Astrocyte (in vitro differentiated cells and primary cell): ENCODE measurements at regions not wholly inside any gene's neighbourhood (a gene's known extent, or its start where the extent isn't known, plus 50 kb on each side); places are given as distances from the start of the nearest gene placed in this dataset.

Source experiments
- CTCF ChIP-seq: IDR thresholded peaks from 2 replicates; pipeline ENCODE4 v1.5.1; 2011; ENCODE audit warnings: low read depth, mild to moderate bottlenecking, inconsistent platforms, low read length, moderate library complexity; ENCODE audit not compliant: insufficient read depth
- EZH2 ChIP-seq: IDR thresholded peaks from 2 replicates; pipeline ENCODE4 v1.6.1; 2012; ENCODE audit warnings: mild to moderate bottlenecking, low read length, inconsistent platforms; ENCODE audit not compliant: insufficient read depth

DNA sequence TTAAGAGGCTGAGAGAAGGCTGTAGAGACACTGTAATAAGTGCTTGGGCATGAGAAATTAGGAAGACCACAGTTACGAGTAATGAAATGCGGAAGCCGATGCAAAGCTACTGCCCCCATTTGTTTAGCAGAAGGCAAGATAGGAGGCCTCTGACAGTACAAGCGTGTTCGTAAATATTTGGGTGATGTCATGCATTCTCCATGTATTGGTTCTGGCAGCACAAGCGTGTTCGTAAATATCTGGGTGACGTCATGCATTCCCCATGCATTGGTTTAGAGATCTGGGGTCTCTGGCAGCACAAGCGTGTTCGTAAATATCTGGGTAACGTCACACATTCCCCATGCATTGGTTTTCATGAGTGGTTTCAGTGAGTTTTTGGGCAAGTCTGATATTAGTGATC lies 661.5 kb upstream of the FRG1 start:
- TF ChIP-seq EZH2 (no peak), CTCF (no peak)
